K562 (cell line): ENCODE measurements at regions not wholly inside any gene's neighbourhood (a gene's known extent, or its start where the extent isn't known, plus 50 kb on each side); places are given as distances from the start of the nearest gene placed in this dataset.

Source experiments
- ATAC-seq: fragments of 200-7000 bp; cut with Tn5 transposase; 3 replicates; pipeline ENCODE4 v1.9.1; 2020; ENCODE audit warnings: moderate library complexity
- BruUV-seq: library from RNA; stranded (reverse); fragments of 400-500 nt; replicated peaks from 2 replicates; lab custom pipeline; 2021; lab: Mats Ljungman, UMichigan
- CTCF ChIA-PET: fragments of 300-600 bp; formaldehyde crosslinking; extraction: SDS; loops from one replicate; lab custom pipeline; 2021; ENCODE audit warnings: low intra/inter-chr PET ratio; lab: Yijun Ruan, JAX
- POLR2A ChIA-PET: fragments of 300-600, 350-650 bp; sonication (Branson Sonifier 250); formaldehyde crosslinking; extraction: SDS; loops from one replicate; lab custom pipeline; 2021; ENCODE audit warnings: antibody characterized with exemption, inconsistent platforms; lab: Yijun Ruan, JAX
- DNase-seq, 4 experiments: peaks; one replicate each; pipeline versions ENCODE4 v3.0.0 to v3.0.0-alpha.2; 2011 to 2018; ENCODE audit warnings: low spot score in 3 of 4, mixed read lengths in 3 of 4; ENCODE audit errors: extremely low read depth in 1 of 4
- FAIRE-seq: peaks from 2 replicates; lab custom pipeline; 2011; peaks lifted over from hg19 to GRCh38; lab: Jason Lieb, UNC
- H2AFZ ChIP-seq: 2 replicates; pipeline ENCODE4 v1.6.0; 2011; ENCODE audit warnings: low read depth, low read length, control low read depth, inconsistent platforms
- H3K27ac ChIP-seq: fragments of 200-600 bp; 3 replicates; pipeline ENCODE4 v1.8.0; 2011; ENCODE audit warnings: low read depth, mild to moderate bottlenecking, control low read depth, inconsistent platforms, low read length, moderate library complexity, mixed read lengths; ENCODE audit errors: extremely low read depth
- H3K27me3 ChIP-seq, 2 experiments: fragments of 300-600 bp in 1 of 2; 2 replicates in 1 of 2; 3 replicates in 1 of 2; pipeline versions ENCODE4 v1.6.0 to v1.8.0; 2011; ENCODE audit warnings: inconsistent platforms in 2 of 2, low read length in 2 of 2, mild to moderate bottlenecking in 1 of 2, mixed read lengths in 1 of 2, moderate library complexity in 1 of 2; ENCODE audit not compliant: control insufficient read depth in 2 of 2, insufficient read depth in 2 of 2
- H3K36me3 ChIP-seq: fragments of 300-600 bp; 3 replicates; pipeline ENCODE4 v1.8.0; 2011; ENCODE audit warnings: mild to moderate bottlenecking, low read length, inconsistent platforms; ENCODE audit not compliant: control insufficient read depth, insufficient read depth
- H3K4me1 ChIP-seq, 2 experiments: fragments of 200-600 bp in 1 of 2; replicated peaks in 1 of 2; 2 replicates in 1 of 2; 3 replicates in 1 of 2; pipeline versions ENCODE4 v1.5.1 to v1.8.0; 2011; ENCODE audit warnings: inconsistent platforms in 2 of 2, low read length in 2 of 2, mild to moderate bottlenecking in 1 of 2, mixed read lengths in 1 of 2, moderate library complexity in 1 of 2; ENCODE audit not compliant: control insufficient read depth in 2 of 2, insufficient read depth in 2 of 2
- H3K4me2 ChIP-seq: 2 replicates; pipeline ENCODE4 v1.6.1; 2011; ENCODE audit warnings: low read length, control low read depth, inconsistent platforms, mixed read lengths; ENCODE audit not compliant: insufficient read depth
- H3K4me3 ChIP-seq: fragments of 200-600 bp; sonication (generic), shearing (Covaris generic); 2 replicates; pipeline ENCODE4 v1.5.1; 2016; ENCODE audit warnings: control low read depth, inconsistent platforms
- H3K79me2 ChIP-seq: fragments of 200-600 bp; 3 replicates; pipeline ENCODE4 v1.8.0; 2011; ENCODE audit warnings: low read length, inconsistent platforms; ENCODE audit not compliant: control insufficient read depth, insufficient read depth
- H3K9ac ChIP-seq, 2 experiments: 2 replicates each; pipeline versions ENCODE4 v1.6.0 to v1.6.1; 2011; ENCODE audit warnings: low read depth in 2 of 2, low read length in 2 of 2, control low read depth in 1 of 2, inconsistent platforms in 1 of 2, mild to moderate bottlenecking in 1 of 2, mixed read lengths in 1 of 2; ENCODE audit not compliant: insufficient read depth in 1 of 2
- H3K9me1 ChIP-seq: one replicate; pipeline ENCODE4 v1.6.0; 2011; ENCODE audit warnings: inconsistent platforms, mild to moderate bottlenecking, low read length, moderate library complexity; ENCODE audit not compliant: control insufficient read depth, insufficient read depth
- H3K9me3 ChIP-seq: replicated peaks from 2 replicates; pipeline ENCODE4 v1.5.1; 2011; ENCODE audit warnings: low read depth, low read length, inconsistent platforms; ENCODE audit not compliant: control insufficient read depth, insufficient read depth
- H4K20me1 ChIP-seq: replicated peaks from 2 replicates; pipeline ENCODE4 v1.6.1; 2011; ENCODE audit warnings: low read length, inconsistent platforms, mixed read lengths; ENCODE audit not compliant: control insufficient read depth, insufficient read depth
- BCL6 ChIP-seq: fragments of 250-450 bp; sonication (Bioruptor Pico); IDR thresholded peaks from 2 replicates; pipeline ENCODE4 v1.4.0; 2020
- HEY1 ChIP-seq: fragments of 250-450 bp; sonication (Bioruptor Pico); IDR thresholded peaks from 2 replicates; pipeline ENCODE4 v1.5.0; 2020; ENCODE audit warnings: mild to moderate bottlenecking, moderate library complexity, borderline replicate concordance
- MEF2D ChIP-seq: conservative IDR thresholded peaks from 2 replicates; pipeline ENCODE4 v1.6.1; 2016; ENCODE audit warnings: low read depth, missing genetic modification characterization, missing compliant biosample characterization
- RB1 ChIP-seq: fragments of 450-650 bp; IDR thresholded peaks from 2 replicates; pipeline ENCODE4 v1.6.1; 2017; ENCODE audit warnings: low read depth, mild to moderate bottlenecking
- RNF2 ChIP-seq: sonication (generic); IDR thresholded peaks from 2 replicates; pipeline ENCODE4 v1.6.1; 2016
- SMC3 ChIP-seq: conservative IDR thresholded peaks from 2 replicates; pipeline ENCODE4 v1.6.1; 2011; ENCODE audit warnings: low read depth, low read length, improper control_type of control experiment; ENCODE audit not compliant: insufficient read depth
- SP1 ChIP-seq: sonication (generic); formaldehyde crosslinking; IDR thresholded peaks from 2 replicates; pipeline ENCODE4 v1.8.1; 2022; ENCODE audit warnings: mild to moderate bottlenecking, missing genetic modification reagents
- TRIM24 ChIP-seq, 2 experiments: fragments of 450-650 bp; IDR thresholded peaks; 2 replicates each; pipeline ENCODE4 v1.6.1; 2016
- ZBTB43 ChIP-seq: sonication (generic); formaldehyde crosslinking; IDR thresholded peaks from 2 replicates; pipeline ENCODE4 v1.8.0; 2023; ENCODE audit warnings: mild to moderate bottlenecking, missing genetic modification reagents
- WGBS: fragments of 100-300 bp; shearing (Covaris generic); methylation state at CpG from one replicate; pipeline ENCODE4 v1.1.6; 2016; ENCODE audit warnings: low coverage, mixed read lengths; ENCODE audit not compliant: insufficient coverage; ENCODE audit errors: missing lambda C conversion rate; 5-methylcytosine and 5-hydroxymethylcytosine counted together
- in situ Hi-C: fragments of 300-500 bp; cut with MboI; formaldehyde crosslinking; loops from 4 replicates; pipeline ENCODE4 v1.15.0; 2018; ENCODE audit warnings: inconsistent platforms, mixed read lengths
- intact Hi-C: fragments of 100-400 bp; cut with micrococcal nuclease; formaldehyde crosslinking; loops from 2 replicates; pipeline ENCODE4 v1.14.2; 2022

DNA sequence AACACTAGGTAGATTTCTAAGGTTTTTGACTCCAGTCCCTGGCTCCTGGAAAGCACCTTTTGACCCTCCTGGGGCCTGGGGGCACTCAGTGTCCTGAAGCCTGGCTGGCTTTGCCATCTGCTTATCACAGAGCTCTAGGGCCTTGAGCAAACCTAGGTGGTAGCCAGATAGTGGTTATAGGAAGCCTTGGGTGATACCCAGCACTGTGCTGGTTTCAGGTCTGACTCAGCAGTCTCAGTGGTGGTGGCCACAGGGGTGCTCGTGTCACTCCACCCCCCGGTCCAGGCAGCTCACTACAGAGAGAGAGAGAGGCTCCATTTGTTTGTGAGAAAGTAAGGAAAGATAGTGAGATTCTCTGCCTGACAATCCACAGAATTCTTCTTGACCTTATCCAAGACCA is 195.8 kb upstream of the ZFP42 start (continued):
- TF ChIP-seq BCL6 (CRISPR knock-in tag), result no peak
- TF ChIP-seq RNF2, result no peak
- TF ChIP-seq SMC3, result no peak
- no peak for TF ChIP-seq TRIM24 (IDR thresholded peaks at IDR 0.05)
- TF ChIP-seq, all 486 proteins: peak for 0

DNA sequence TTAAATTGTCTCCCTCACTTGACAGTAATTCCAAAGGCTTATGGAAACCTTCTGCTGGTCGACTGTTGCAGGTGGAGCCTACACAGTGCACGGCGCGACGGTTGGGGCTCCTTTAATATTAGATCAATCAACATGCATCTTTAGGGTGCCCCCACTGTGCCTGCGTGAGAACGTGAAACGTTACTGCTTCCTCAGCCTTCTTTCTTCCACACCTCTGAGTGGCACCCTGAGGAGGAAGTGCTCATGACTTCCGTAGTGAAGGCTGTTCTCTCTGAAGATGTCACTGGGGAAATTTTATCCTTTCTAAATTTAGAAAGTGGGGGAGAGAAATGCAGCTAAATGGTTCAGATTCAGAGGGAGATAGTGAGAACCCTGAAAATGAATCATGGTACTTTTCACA is 184.0 kb upstream of the ZFP42 start:
- H3K27ac ChIP-seq, result no peak overlapping the region
- no peaks in the 10 kb centered on the region for H3K4me1 ChIP-seq
- WGBS, result 0% methylated on average over 9 of the region's 9 CpGs
- no peaks in the 10 kb centered on the region for H3K79me2 ChIP-seq
- intact Hi-C loops, result no loop called here
- ATAC-seq (no peak), FAIRE-seq (no peak), DNase-seq (no peak)
- H3K27me3 ChIP-seq, result no peaks in the 10 kb centered on the region
- in situ Hi-C loops, result no loop called here
- H2AFZ ChIP-seq, result no peak overlapping the region
- ChIA-PET CTCF (no interaction called here), POLR2A (no interaction called here)
- TF ChIP-seq SP1 (CRISPR knock-in tag) (no peak), ZBTB43 (CRISPR knock-in tag) (no peak), MEF2D (tag) (0 out of 2 replicates have a peak, but pooled peaks have one; percentile 31), RB1 (no peak), HEY1 (CRISPR knock-in tag) (no peak)
- no peak overlapping the region for H3K4me3 ChIP-seq
- H3K9me1 ChIP-seq, result no peaks in the 10 kb centered on the region
- no peak overlapping the region for H3K4me2 ChIP-seq
- H3K36me3 ChIP-seq, result no peaks in the 10 kb centered on the region
- no TSS peak for BruUV-seq
- no peaks in the 10 kb centered on the region for H3K9me3 ChIP-seq
- H3K9ac ChIP-seq, result no peak overlapping the region
- no peaks in the 10 kb centered on the region for H4K20me1 ChIP-seq
